GM21390 (cell line): ENCODE measurements at regions not wholly inside any gene's neighbourhood (a gene's known extent, or its start where the extent isn't known, plus 50 kb on each side); places are given as distances from the start of the nearest gene placed in this dataset.
"Not testable (repeated sequence)": the region's sequence is repeated elsewhere in the genome, so short reads cannot be mapped to it uniquely, and the experiment has no call there.

Source experiments
- ATAC-seq: cut with Tn5 transposase; IDR thresholded peaks from one replicate; pipeline ENCODE4 v1.9.1; 2021; ENCODE audit not compliant: unreplicated experiment

DNA sequence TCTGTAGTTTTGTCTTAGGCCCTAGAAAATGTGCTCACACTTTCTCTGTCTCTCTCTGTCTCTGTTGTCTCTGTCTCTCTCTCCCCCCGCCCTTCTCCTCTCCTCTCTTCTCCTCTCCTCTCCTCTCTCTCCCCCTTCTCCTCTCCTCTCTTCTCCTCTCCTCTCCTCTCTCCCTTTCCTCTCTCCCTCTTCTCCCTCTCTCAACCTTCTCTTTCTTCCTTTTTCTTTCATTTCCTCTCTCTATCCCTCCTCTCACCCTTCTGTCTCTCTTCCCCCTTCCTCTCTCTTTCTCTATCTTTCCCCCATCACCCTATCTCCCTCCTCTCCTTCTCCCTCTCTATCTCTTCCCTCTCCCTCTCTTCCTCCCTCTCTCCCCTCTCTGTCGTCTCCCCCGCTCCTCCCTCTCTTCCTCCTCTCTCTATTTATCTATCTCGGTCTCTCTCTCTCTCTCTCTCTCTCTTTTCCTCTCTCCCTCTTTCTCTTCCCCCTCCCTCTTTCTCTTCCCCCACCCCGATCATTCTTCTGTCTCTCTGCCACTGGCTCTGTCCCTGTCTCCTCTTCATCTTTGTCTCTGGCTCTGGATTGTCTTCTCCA, 107.2 kb upstream of the C16orf82 start:
- no peak for ATAC-seq

- no peak for ATAC-seq
Measured at GRCh38 chr16:26961459-26961858, 105.3 kb upstream of the C16orf82 start.

DNA sequence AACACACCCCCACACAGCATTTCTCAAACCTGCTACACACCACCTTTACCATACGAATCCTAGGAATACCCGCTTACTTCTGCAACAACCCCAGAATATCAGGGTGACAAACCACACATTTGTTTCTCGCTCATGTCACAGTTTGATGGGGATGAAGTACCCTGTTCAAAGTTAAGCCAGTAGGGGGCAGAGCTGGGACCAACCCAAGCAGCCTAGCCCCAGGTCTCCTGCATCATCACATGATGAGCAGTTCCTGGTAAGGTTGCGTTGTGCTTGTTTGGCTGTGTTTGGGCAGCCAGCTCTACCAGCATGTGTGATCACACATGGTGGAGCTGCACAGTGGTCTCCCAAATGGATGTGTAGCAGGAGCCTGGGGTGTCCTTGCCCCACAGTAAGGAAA, 103.6 kb upstream of the C16orf82 start:
- no peak for ATAC-seq

- ATAC-seq, result no peak
Measured at GRCh38 chr16:26969589-26970231, 97.0 kb upstream of the C16orf82 start.

DNA sequence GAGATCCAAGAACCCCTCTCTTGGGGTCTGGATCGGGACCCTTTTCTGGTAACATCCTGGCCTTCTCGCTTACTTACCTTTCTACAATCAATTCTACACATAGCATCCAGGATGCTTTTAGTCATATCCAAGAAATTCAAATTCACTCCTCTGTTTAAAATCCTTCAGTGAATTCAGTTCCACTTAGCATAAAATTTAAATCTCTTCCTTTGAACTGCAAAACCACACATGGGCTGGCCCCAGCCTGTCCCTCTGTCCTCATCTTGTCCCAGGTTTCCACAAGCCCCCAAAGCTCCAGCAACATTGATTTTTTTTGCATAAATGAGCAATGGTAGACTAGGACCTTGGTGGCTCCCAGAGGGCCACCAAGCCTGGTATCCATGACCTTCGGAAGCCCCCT, 96.4 kb upstream of the C16orf82 start:
- no peak for ATAC-seq

- no peak for ATAC-seq
Measured at GRCh38 chr16:26976873-26977272, 89.9 kb upstream of the C16orf82 start.

DNA sequence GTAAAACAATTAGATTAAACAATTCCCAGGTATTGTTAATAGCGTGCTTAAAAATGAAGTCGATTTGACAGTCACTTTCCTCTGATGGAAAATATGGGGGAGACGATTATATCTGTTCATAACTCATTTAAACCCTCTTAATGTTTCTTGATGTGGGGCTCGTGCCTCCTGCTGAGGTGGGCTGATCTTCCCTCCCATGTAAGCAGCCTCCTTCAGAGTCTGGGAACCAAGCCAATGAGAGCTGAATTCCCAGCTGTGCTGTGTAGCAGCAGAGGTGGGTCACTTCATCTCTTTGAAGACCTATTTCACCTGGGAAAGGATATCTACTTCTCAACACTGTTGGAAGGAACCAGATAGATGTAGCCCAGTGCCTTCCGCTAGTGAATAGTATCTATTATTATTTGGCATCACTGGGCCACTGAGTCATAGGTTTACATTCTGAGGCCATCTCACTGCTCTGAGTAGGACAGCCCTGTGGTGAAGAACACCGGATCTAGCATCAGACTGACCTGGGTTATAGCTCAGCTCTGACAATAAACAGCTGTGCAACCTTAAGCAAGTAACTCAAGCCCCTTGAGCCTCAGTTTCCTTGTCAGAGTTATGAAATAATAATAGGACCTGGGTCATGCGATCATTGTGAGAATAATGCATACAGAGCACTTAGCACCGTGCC, 85.3 kb upstream of the C16orf82 start:
- ATAC-seq, result no peak

GRCh38 chr16:26982422-26982821, 84.3 kb upstream of the C16orf82 start:
- no peak for ATAC-seq

- no peak for ATAC-seq
Measured at GRCh38 chr16:26983426-26983825, 83.3 kb upstream of the C16orf82 start.

GRCh38 chr16:26985100-26986065, 81.3 kb upstream of the C16orf82 start:
- no peak for ATAC-seq

GRCh38 chr16:26987597-26988010, 79.1 kb upstream of the C16orf82 start:
- no peak for ATAC-seq

GRCh38 chr16:26988186-26988585, 78.5 kb upstream of the C16orf82 start:
- no peak for ATAC-seq

- ATAC-seq, result not testable (repeated sequence)
Measured at GRCh38 chr16:26990384-26991120, 76.2 kb upstream of the C16orf82 start.

GRCh38 chr16:26992666-26993349, 73.9 kb upstream of the C16orf82 start:
- no peak for ATAC-seq

GRCh38 chr16:26993511-26993910, 73.2 kb upstream of the C16orf82 start:
- ATAC-seq, result no peak

- no peak for ATAC-seq
Measured at GRCh38 chr16:26993963-26994362, 72.8 kb upstream of the C16orf82 start.

DNA sequence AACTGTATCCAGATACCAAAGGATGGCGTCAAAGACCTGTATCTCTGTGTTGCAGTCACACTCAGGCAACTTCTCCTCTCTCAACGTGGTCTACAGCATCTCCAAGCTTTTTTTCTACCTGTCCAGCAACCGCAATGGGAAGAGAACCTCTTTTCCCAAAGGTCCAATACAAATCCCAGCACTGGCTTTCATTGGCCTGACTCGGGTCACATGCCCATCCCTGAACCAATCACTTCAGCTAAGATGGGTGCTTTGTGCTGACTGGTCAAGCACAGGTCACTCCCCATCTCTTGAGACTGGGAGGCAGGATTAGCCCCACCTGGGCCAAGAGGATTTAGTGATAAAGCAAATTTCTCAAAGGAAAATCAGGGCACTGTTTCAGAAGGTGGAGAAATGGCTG, 71.2 kb upstream of the C16orf82 start:
- ATAC-seq, result no peak

GRCh38 chr16:27005386-27005785, 61.3 kb upstream of the C16orf82 start:
- ATAC-seq, result no peak
